HG02642 (cell line): ENCODE measurements at regions not wholly inside any gene's neighbourhood (a gene's known extent, or its start where the extent isn't known, plus 50 kb on each side); places are given as distances from the start of the nearest gene placed in this dataset.
A peak's percentile ranks its signal among the peaks of the same experiment; 100 is the strongest.

Experiments
- ATAC-seq: cut with Tn5 transposase; IDR thresholded peaks from one replicate; pipeline ENCODE4 v1.9.1; 2021; ENCODE audit warnings: mild to moderate bottlenecking; ENCODE audit not compliant: unreplicated experiment, poor library complexity

DNA sequence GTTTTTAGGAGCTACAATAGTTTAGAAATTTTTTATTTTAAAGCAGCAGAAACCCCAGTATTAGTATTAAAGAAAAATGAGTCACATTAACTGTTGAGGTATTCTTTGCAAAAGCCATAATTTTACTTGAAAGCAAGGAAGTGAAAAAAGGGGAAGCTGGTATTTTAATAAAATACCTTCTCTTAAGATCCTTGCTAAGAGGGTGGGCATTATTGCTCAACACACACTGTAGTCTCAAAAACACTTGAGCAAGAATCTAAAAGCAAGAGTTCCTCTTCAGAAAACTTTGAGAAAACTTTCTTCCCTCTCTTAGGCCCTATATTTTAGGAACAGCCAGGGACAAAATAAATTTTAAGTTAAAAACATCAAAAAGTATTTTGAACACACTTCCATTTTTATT is 259.4 kb upstream of the DIAPH2 start:
- no peak for ATAC-seq

- ATAC-seq = no peak
These were observed 253.7 kb upstream of the DIAPH2 start for GRCh38 chrX:96430756-96431455.

DNA sequence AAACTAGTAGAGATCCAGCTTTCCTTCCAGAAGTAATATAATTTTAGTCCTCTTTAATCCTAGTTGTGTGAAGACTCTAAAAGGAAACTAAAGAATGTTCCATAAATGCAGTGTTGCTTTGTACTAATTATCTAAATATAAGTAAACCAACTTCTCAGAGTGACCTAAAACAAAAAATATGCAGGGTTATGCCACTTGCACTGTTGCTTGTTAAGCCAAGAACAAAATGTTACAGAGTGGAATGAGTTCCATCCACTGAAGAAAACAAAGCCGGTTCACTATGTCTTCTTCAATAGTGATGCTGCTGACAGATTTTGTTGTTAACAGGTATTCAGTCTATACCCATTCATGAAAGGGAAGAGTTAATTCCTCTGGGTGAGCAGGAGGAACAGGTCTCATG is 252.0 kb upstream of the DIAPH2 start:
- ATAC-seq = no peak

DNA sequence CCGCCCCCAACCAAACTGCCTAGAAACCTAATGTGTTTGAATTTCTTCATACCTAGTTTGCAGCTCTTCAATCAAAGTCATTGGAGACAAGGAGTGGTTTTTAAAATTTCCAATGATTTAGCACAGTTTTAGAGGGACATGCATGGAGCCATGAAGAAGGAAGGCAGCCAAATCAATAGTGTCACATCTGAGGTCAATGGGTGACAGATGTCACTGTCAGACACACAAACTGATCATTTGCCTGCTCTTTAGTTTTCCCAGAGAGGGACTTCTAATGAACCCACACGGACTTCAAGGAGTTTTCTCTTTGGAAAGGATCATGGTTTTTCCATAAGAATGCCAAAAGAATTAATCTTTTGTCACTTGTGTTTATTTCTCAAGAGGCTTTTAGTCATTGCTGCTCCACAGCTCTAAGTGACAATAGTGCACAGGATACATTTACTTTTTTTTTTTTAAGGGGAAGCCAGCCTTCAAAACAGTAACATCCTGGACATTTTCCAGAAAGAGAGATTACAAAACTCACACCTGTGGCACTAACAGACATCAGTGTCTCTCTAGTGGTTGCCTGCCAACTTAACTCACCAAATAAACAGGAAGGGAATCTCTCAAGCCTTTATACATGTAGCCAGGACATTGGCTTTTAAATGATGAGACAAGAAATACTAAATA is 251.1 kb upstream of the DIAPH2 start:
- no peak for ATAC-seq

GRCh38 chrX:96435378-96436035 is 249.1 kb upstream of the DIAPH2 start:
- ATAC-seq = no peak

GRCh38 chrX:96436105-96436504 is 248.5 kb upstream of the DIAPH2 start:
- ATAC-seq = no peak

DNA sequence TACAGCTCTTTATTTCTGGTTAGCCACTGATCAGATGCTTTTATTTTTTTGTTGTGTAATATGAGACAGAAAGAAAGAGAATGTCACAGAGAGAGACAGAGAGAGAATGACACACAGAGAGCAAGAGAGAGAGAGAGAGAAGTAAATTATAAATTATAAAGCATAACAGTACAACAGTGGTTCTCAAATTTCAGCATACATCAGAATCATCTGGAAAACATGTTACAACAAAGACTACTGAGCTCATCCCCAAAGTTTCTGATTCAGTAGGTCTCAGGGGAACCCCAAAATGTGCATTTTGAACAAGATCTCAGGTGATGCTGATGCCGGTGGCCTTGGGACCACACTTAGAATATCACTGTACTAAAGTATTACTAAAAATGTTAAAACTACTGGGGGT is 245.8 kb upstream of the DIAPH2 start:
- no peak for ATAC-seq

- ATAC-seq = no peak
These were observed 243.7 kb upstream of the DIAPH2 start for GRCh38 chrX:96440941-96441340.

DNA sequence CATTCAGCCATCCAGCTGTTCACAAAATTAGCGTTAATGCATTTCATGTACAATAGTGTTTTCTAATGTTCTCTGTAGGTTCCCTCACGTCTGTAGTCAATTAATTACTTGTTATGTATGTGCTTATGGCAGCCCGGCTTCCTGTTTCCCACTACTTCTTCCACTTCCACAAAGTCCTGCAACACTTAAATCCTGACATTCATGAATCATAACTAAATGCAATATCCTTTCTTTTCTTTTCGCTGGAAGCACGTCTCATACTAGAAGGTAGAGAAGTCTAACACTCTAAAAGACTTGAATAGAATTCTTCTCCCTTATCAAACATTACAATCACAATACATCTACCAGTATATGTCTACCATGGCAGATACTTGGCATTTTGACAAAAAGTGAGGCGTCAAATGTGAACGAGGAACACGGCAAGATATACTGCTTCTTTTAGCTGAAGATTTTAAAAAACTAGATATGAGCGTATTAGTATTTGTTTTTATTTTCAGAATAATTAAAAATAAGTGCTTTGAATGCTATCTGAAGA is 239.0 kb upstream of the DIAPH2 start:
- no peak for ATAC-seq

GRCh38 chrX:96446524-96446923 is 238.1 kb upstream of the DIAPH2 start:
- ATAC-seq = no peak

GRCh38 chrX:96447161-96447560 is 237.5 kb upstream of the DIAPH2 start:
- ATAC-seq = no peak

- ATAC-seq = no peak
These were observed 235.5 kb upstream of the DIAPH2 start for GRCh38 chrX:96449191-96449590.

DNA sequence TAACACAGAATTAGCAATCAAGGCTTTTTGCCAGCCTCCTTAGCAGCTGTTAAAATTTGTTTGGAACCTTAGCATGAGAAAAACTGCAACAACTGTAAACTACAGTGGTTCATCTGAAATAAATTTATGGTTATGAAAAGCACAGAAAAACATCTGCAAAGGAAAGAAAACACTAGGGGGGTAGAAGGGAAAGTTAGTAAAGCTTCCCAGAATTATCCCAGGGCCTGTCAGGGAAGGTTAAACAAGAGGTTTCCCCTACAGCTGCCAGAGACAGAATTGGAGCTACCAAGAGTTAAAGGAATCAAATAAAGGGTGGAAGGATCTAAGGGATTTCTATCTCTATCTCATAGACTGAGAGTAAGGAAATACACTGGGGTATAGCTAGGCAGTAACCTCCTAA is 234.7 kb upstream of the DIAPH2 start:
- no peak for ATAC-seq

GRCh38 chrX:96453139-96453538 is 231.5 kb upstream of the DIAPH2 start:
- peak; percentile 81 for ATAC-seq

- ATAC-seq = no peak
These were observed 229.6 kb upstream of the DIAPH2 start for GRCh38 chrX:96455078-96455477.

DNA sequence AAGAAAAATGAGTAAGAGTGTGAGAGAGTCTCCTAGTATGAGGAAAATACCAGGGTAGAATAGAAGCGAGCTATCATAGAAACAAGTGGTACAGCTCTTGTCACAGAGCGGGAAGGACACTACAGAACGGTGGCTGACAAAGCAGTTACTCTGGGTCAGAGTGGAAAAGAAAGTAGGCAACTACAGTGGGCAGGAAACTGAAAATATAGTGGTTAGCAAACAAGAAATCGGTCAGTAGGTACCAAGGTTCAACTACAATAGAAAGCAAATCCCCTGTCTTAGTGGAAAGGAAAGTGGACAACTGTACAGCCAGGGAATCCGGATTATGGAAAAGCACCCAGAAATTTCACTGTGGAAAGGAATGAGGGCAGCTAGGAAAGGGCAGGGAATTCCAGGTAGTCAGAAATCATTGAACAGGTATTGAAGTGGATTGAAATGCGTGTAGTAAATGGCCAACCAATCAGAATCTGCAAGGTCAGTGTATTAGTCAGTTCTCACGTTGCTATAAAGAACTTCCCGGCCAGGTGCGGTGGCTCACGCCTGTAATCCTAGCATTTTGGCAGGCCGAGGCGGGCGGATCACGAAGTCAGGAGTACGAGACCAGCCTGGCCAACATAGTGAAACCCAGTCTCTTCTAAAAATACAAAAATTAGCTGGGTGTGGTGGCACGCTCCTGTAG is 219.6 kb upstream of the DIAPH2 start:
- ATAC-seq = no peak

DNA sequence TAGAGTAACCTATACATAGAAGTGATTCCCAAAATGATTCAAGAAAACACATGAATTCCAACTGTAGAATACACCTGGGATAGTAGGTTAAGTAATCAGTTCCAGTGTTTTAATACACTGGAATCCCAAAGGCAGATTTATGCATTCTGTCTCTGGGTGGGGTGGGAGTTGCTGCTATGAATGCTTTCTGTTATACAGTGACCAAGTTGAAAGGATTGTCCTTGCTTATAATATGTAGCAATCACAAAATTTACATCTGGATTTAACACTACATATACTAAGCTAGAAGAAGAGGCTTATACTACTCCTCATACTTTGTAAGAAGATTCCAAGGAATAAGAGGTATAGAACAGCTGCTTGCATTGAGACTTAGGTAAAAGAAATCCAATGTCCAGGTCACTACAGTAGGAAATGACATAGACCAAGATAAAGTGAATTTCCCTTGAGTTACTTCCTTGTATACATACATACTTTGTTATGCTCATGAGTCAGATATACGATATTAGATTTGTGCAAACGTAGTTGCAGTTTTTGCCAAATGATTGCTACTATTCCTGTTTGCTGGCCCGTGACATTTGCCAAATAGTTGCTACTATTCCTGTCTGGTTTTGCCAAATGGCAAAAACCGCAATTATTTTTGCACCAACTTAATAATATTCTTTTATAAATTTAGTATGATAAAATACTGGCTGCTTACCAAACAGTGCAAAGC is 210.5 kb upstream of the DIAPH2 start:
- no peak for ATAC-seq

GRCh38 chrX:96474741-96475125 is 209.9 kb upstream of the DIAPH2 start:
- no peak for ATAC-seq

DNA sequence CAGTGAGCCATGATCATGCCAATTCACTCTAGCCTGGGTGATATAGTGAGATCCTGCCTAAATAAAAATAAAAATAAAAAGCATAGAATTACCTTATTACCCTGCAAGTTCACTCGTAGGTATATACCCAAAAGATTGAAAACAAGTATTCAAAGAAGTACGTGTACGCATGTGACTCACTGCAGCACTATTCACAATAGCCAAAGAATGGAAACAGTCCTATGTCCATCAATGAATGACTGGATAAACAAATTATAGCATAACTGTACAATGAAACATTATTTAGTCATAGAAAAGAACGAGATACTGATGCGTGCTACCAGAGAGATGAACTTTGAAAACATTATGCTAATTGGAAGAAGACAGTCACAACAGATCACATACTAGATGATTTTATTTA is 204.6 kb upstream of the DIAPH2 start:
- ATAC-seq = no peak

GRCh38 chrX:96481831-96482230 is 202.8 kb upstream of the DIAPH2 start:
- ATAC-seq = no peak
